ENCODE measurements at regions not wholly inside any gene's neighbourhood (a gene's known extent, or its start where the extent isn't known, plus 50 kb on each side); places are given as distances from the start of the nearest gene placed in this dataset.

DNA sequence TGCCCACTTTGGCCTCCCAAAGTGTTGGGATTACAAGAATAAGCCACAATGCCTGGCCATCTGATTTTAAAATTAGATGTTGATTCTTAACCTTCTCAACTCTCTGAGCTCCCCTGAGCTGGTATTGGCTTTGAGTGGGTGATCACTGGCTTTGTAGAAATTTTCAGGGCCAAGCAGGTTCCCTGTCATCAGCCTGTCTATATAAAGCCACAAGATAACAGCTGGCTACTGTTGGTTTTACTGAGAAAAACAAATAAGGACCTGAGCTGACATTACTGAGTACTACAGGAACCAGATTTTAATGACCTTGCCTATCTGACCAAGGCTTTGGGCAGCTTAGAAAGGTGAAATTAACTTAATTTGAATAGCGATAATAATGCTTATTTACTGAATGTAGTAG lies 153.6 kb downstream of the MSX2 start:
- DNase-seq (ENCODE audit: low spot score) (no peak), ATAC-seq (ENCODE audit: insufficient number of reproducible peaks, low FRiP score, low read depth) (no peak)
- Histone ChIP-seq H3K27ac (no peak overlapping the region), H3K4me1 (ENCODE audit: control insufficient read depth in 1 of 2, low read depth in 2 of 2) (no peaks in the 10 kb centered on the region), H3K36me3 (no peaks in the 10 kb centered on the region), H3K4me3 (no peak overlapping the region), H3K27me3 (replicated peaks; ENCODE audit: insufficient read depth) (no peaks in the 10 kb centered on the region), H3K9me3 (no peaks in the 10 kb centered on the region)
- TF ChIP-seq, protein P1, sequence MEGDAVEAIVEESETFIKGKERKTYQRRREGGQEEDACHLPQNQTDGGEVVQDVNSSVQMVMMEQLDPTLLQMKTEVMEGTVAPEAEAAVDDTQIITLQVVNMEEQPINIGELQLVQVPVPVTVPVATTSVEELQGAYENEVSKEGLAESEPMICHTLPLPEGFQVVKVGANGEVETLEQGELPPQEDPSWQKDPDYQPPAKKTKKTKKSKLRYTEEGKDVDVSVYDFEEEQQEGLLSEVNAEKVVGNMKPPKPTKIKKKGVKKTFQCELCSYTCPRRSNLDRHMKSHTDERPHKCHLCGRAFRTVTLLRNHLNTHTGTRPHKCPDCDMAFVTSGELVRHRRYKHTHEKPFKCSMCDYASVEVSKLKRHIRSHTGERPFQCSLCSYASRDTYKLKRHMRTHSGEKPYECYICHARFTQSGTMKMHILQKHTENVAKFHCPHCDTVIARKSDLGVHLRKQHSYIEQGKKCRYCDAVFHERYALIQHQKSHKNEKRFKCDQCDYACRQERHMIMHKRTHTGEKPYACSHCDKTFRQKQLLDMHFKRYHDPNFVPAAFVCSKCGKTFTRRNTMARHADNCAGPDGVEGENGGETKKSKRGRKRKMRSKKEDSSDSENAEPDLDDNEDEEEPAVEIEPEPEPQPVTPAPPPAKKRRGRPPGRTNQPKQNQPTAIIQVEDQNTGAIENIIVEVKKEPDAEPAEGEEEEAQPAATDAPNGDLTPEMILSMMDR (IDR thresholded peaks at IDR 0.05), result no peak

DNA sequence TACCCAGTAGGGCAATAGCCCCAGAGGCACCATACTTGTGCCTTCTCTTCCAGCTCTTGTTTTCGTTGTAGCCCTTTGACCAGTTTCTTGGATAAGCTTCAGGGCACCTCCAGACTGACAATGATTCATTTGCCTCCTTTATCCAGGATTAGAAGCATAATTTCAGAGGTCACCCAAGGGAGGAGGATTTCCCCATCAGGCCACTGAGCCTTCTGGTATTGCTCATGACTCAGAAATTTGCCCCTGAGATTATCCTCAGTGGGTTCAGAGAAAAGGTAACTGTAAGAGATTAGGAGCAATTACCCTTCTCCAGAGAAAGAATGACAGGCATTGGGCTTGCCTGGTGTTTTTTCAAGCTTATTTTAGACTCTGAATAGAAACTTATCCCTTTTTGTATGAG lies 147.9 kb downstream of the MSX2 start:
- TF ChIP-seq, protein P1 (IDR thresholded peaks at IDR 0.05), result no peak
- DNase-seq (ENCODE audit: low spot score) (no peak), ATAC-seq (ENCODE audit: insufficient number of reproducible peaks, low FRiP score, low read depth) (no peak)

DNA sequence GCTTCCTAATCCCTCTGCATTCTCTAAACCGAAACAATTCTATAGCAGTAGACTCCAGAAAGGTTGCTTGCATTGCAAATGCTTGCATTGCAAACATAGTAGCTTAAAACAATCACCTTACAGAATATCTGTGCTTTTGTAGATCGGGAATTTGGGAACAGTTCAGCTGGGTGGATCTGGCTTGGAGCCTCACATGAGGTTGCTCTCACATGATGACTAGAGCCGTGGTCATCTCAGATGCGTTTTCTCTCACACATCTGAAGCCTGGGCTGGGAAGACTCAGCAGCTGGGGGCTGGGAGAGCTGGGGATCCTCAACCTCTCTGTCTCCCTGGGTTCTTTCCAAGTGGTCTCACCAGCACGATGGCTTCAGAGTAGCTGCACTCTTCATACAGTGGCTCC lies 127.8 kb downstream of the MSX2 start:
- no peak overlapping the region for H3K27ac ChIP-seq
- TF ChIP-seq, protein P1 (IDR thresholded peaks at IDR 0.05), result no peak
- no peak for DNase-seq (ENCODE audit: low spot score)
- H3K27me3 ChIP-seq (replicated peaks; ENCODE audit: insufficient read depth), result no peaks in the 10 kb centered on the region
- no peak for ATAC-seq (ENCODE audit: insufficient number of reproducible peaks, low FRiP score, low read depth)
- no peaks in the 10 kb centered on the region for H3K36me3 ChIP-seq
- H3K9me3 ChIP-seq, result no peaks in the 10 kb centered on the region
- no peak overlapping the region for H3K4me3 ChIP-seq
- H3K4me1 ChIP-seq (ENCODE audit: control insufficient read depth in 1 of 2, low read depth in 2 of 2), result no peaks in the 10 kb centered on the region

More for the DNA sequence above, 147.9 kb downstream of the MSX2 start:
- Histone ChIP-seq H3K27ac (no peak overlapping the region), H3K27me3 (replicated peaks; ENCODE audit: insufficient read depth) (no peaks in the 10 kb centered on the region), H3K4me3 (no peak overlapping the region), H3K9me3 (no peaks in the 10 kb centered on the region), H3K36me3 (no peaks in the 10 kb centered on the region), H3K4me1 (ENCODE audit: control insufficient read depth in 1 of 2, low read depth in 2 of 2) (no peaks in the 10 kb centered on the region)

DNA sequence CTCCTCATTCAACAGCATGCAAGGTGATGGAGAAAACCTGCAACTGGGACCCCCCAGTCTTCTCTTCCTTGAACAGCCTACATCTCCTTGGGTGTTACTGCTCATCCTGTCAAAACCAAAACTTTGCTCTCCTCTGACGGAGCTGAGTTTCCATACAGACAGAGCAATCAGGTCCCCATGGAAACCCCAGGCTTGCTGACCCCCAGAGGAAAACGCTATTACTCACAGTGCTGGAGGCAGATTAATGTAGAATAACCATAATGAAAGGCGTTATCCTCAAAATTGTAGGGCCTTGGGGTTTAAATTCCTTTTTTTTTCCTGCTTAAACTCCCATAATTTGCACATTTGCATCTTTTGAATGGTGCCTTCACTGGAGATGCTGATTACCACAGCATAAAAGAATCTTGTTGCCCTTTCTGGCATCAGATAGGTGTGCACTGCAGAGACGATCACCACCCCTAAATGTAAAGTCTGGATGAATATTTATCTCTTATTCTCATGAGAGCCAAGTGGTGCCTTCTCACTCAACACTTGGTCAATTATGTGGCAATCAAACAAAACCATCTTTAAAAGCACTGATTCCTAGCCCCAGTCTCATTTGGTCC lies 126.3 kb downstream of the MSX2 start:
- no peaks in the 10 kb centered on the region for H3K36me3 ChIP-seq
- no peak overlapping the region for H3K4me3 ChIP-seq
- TF ChIP-seq, protein P1 (IDR thresholded peaks at IDR 0.05), result no peak
- no peak overlapping the region for H3K27ac ChIP-seq
- no peaks in the 10 kb centered on the region for H3K27me3 ChIP-seq (replicated peaks; ENCODE audit: insufficient read depth)
- ATAC-seq (ENCODE audit: insufficient number of reproducible peaks, low FRiP score, low read depth), result no peak
- no peak for DNase-seq (ENCODE audit: low spot score)
- H3K4me1 ChIP-seq (ENCODE audit: control insufficient read depth in 1 of 2, low read depth in 2 of 2), result no peaks in the 10 kb centered on the region
- no peaks in the 10 kb centered on the region for H3K9me3 ChIP-seq

- H3K27me3 ChIP-seq (replicated peaks; ENCODE audit: insufficient read depth), result no peaks in the 10 kb centered on the region
- H3K27ac ChIP-seq, result no peak overlapping the region
- H3K9me3 ChIP-seq, result no peaks in the 10 kb centered on the region
- H3K4me3 ChIP-seq, result no peak overlapping the region
- TF ChIP-seq, protein P1 (IDR thresholded peaks at IDR 0.05), result no peak
- DNase-seq (ENCODE audit: low spot score), result no peak
- no peaks in the 10 kb centered on the region for H3K4me1 ChIP-seq (ENCODE audit: control insufficient read depth in 1 of 2, low read depth in 2 of 2)
- no peak for ATAC-seq (ENCODE audit: insufficient number of reproducible peaks, low FRiP score, low read depth)
- no peaks in the 10 kb centered on the region for H3K36me3 ChIP-seq
Measured at GRCh38 chr5:174849426-174849825, 125.0 kb downstream of the MSX2 start.

Measured in thoracic aorta (tissue), 2 donors.